B cell (primary cell): ENCODE measurements at regions not wholly inside any gene's neighbourhood (a gene's known extent, or its start where the extent isn't known, plus 50 kb on each side); places are given as distances from the start of the nearest gene placed in this dataset.

Experiments used
- CTCF ChIP-seq: fragments of 200-600 bp; IDR thresholded peaks from one replicate; pipeline ENCODE4 v1.8.0; 2022; ENCODE audit warnings: antibody characterized with exemption, mild to moderate bottlenecking
- EZH2 ChIP-seq: IDR thresholded peaks from 2 replicates; pipeline ENCODE4 v1.6.1; 2012; ENCODE audit warnings: borderline replicate concordance, low read depth, mild to moderate bottlenecking, moderate library complexity, low read length; ENCODE audit not compliant: insufficient read depth, poor library complexity, severe bottlenecking

GRCh38 chr6:128597004-128597403 lies 76.6 kb upstream of the PTPRK start:
- TF ChIP-seq CTCF (no peak), EZH2 (no peak)
